ENCODE measurements at regions not wholly inside any gene's neighbourhood (a gene's known extent, or its start where the extent isn't known, plus 50 kb on each side); places are given as distances from the start of the nearest gene placed in this dataset.

GRCh38 chr17:27965224-27965623, 72.1 kb upstream of the LYRM9 start (continued):
- TF ChIP-seq CTCF (IDR thresholded peaks at IDR 0.05; ENCODE audit: control extremely low read depth in 1 of 3, insufficient read depth in 1 of 3, low read depth in 1 of 3, low read length in 3 of 3) = no peak
- no peak for TF ChIP-seq USF2 (IDR thresholded peaks at IDR 0.05; ENCODE audit: low read length)
- no peak for TF ChIP-seq ZNF274 (IDR thresholded peaks at IDR 0.05; ENCODE audit: borderline replicate concordance, extremely low read depth, low read length)
- TF ChIP-seq SIRT6 (IDR thresholded peaks at IDR 0.05; ENCODE audit: low read length) = no peak
- no peak for TF ChIP-seq RBBP5 (IDR thresholded peaks at IDR 0.05; ENCODE audit: borderline replicate concordance, low read depth, low read length)
